LNCaP clone FGC (cell line): ENCODE measurements at regions not wholly inside any gene's neighbourhood (a gene's known extent, or its start where the extent isn't known, plus 50 kb on each side); places are given as distances from the start of the nearest gene placed in this dataset.

Source experiments
- DNase-seq: peaks from one replicate; pipeline ENCODE4 v3.0.0-alpha.2; 2011; ENCODE audit warnings: low read depth
- H3K4me3 ChIP-seq: 2 replicates; pipeline ENCODE4 v1.5.1; 2011; ENCODE audit warnings: mild to moderate bottlenecking, low read depth, low read length, control low read depth
- CTCF ChIP-seq: IDR thresholded peaks from 2 replicates; pipeline ENCODE4 v1.5.1; 2012; ENCODE audit warnings: mild to moderate bottlenecking; ENCODE audit not compliant: control insufficient read depth, insufficient read depth; ENCODE audit errors: extremely low read depth

DNA sequence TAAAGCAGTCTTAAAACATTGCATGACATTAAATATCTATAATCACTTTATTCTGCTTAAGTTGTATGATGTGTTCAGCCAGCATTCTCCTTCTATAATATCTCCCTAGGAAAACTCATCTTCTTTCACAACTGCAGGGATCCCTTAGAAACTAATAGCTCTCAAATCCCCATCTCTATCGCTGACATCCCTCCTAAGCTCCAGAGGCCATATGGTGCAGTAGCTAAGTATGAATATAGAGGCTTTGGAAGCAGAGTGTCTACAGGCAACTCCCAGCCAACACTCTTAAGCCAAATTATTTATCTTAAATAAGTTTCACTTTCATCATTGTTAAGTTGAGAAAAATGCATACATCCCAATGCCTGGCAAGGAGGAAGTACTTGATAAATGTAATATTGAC is 349.5 kb upstream of the MIR17HG start:
- no peak overlapping the region for H3K4me3 ChIP-seq
- TF ChIP-seq CTCF = no peak
- DNase-seq = no peak

- DNase-seq = no peak
- H3K4me3 ChIP-seq = no peak overlapping the region
- no peak for TF ChIP-seq CTCF
Measured at GRCh38 chr13:90999401-90999800, 348.1 kb upstream of the MIR17HG start.

GRCh38 chr13:91001371-91001770 is 346.1 kb upstream of the MIR17HG start:
- no peak for TF ChIP-seq CTCF
- H3K4me3 ChIP-seq = no peak overlapping the region
- no peak for DNase-seq

- H3K4me3 ChIP-seq = no peak overlapping the region
- no peak for TF ChIP-seq CTCF
- no peak for DNase-seq
Measured at GRCh38 chr13:91014696-91015095, 332.8 kb upstream of the MIR17HG start.

GRCh38 chr13:91017031-91017668 is 330.3 kb upstream of the MIR17HG start:
- TF ChIP-seq CTCF = peak; percentile 63
- no peak for DNase-seq
- H3K4me3 ChIP-seq = no peak overlapping the region

GRCh38 chr13:91017669-91018053 is 329.8 kb upstream of the MIR17HG start:
- no peak for TF ChIP-seq CTCF
- no peak for DNase-seq
- no peak overlapping the region for H3K4me3 ChIP-seq

DNA sequence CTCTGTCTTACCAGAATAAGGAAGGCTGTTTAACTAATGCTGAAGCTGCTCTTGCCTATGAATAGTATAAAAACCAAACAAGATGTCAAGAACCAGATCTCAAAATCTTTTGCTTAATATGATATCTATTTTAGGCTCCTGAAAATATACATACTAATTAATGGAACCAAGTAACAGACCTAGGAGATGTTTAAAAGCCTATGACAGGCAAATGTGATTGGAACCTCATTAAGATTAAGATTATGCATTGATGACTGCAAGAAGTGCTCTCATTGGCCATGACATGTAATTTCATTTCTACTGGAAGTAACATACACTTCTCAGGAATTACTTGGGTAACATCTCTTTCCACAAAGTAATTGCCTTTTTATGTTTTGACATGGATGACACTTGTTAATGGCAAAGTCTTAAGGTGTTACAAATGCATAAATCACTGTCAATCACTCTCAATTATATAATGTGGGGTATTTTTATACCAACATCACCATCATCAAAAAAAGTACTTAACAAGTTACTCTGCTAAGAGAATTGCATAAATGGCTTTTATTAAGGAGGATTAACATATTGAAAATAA is 326.9 kb upstream of the MIR17HG start:
- DNase-seq = no peak
- TF ChIP-seq CTCF = no peak
- H3K4me3 ChIP-seq = no peak overlapping the region
